HFFc6 (cell line): ENCODE measurements at regions not wholly inside any gene's neighbourhood (a gene's known extent, or its start where the extent isn't known, plus 50 kb on each side); places are given as distances from the start of the nearest gene placed in this dataset.

Source experiments
- DNase-seq: peaks from one replicate; pipeline ENCODE4 v3.0.0-alpha.2; 2018
- H3K27ac Mint-ChIP-seq: 2 replicates; pipeline ENCODE4 v1.8.0; 2020; ENCODE audit warnings: mild to moderate bottlenecking, mixed read lengths
- H3K27me3 Mint-ChIP-seq: 2 replicates; pipeline ENCODE4 v1.8.0; 2021; ENCODE audit warnings: mild to moderate bottlenecking, moderate library complexity, mixed read lengths; ENCODE audit not compliant: insufficient read depth
- H3K36me3 Mint-ChIP-seq: 2 replicates; pipeline ENCODE4 v1.8.0; 2021; ENCODE audit warnings: low read depth, mixed read lengths
- H3K4me1 Mint-ChIP-seq: 2 replicates; pipeline ENCODE4 v1.8.0; 2020; ENCODE audit warnings: low read depth, mixed read lengths
- H3K4me3 Mint-ChIP-seq: 2 replicates; pipeline ENCODE4 v1.8.0; 2020; ENCODE audit warnings: mild to moderate bottlenecking, moderate library complexity, mixed read lengths
- H3K9me3 Mint-ChIP-seq: 2 replicates; pipeline ENCODE4 v1.8.0; 2020; ENCODE audit warnings: mild to moderate bottlenecking, mixed read lengths
- TF ChIP-seq, protein P1 (sequence below): fragments of 200-600 bp; sonication (generic); IDR thresholded peaks from 2 replicates; pipeline ENCODE4 v1.5.0; 2021; ENCODE audit warnings: antibody characterized with exemption, mild to moderate bottlenecking

DNA sequence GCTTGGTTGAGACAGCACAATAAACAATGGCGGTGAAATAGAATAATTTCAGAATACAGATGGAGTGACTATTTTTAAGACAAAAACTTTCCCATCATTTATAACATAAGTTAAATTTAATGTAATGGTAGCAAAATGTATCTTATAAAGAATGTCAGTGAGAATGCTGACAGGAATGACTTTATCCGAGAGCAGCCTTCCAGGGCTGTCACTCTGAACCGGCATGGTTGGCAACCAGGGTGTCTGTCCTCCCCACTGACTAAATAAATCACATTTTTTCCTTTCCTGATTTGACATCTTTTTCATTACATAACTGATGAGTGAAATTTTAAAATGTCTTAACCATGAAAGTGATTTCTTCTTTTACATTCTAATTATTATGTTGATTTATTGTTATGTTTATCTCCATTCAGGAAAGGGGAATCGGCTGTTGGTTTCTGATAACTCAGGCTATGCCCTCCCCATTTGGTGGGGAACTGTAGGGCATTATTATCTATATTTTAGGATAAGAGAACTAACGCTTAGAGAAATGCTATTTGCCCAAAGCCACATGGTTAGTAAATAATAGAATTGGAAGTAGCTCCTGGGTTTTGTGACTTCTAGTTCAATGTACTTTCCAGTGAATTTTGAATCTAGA lies 109.2 kb upstream of the OGFRL1 start:
- DNase-seq: no peak
- no peaks in the 10 kb centered on the region for H3K27me3 Mint-ChIP-seq

DNA sequence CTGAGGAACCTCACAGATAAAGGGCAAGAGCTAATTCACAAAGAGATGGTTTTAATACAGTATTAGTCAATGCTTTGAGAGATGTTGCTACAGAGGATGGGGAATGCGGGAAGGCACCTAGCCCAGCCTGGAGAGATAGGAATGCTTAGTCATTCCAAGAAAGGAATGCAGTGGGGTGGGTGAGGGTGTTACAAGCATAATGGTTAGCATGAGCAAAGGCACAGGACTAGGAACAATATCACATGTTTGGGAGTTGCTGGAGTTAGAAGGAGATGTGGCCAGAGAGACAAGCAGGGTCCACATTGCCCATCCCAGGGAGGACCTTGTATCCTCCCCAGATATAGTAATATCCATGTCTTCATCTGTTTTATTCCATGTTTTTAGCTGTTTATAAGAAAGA lies 107.0 kb upstream of the OGFRL1 start:
- Mint-ChIP-seq H3K9me3 (peaks cover 5% of the 10 kb centered on the region), H3K4me1 (peaks cover 25% of the 10 kb centered on the region), H3K4me3 (peak overlapping the region; percentile 24), H3K36me3 (peaks cover 8% of the 10 kb centered on the region; the same call in 1 of the 2 replicates), H3K27me3 (no peaks in the 10 kb centered on the region), H3K27ac (peak overlapping the region; percentile 47)
- DNase-seq: peak; percentile 77
- TF ChIP-seq, protein P1, sequence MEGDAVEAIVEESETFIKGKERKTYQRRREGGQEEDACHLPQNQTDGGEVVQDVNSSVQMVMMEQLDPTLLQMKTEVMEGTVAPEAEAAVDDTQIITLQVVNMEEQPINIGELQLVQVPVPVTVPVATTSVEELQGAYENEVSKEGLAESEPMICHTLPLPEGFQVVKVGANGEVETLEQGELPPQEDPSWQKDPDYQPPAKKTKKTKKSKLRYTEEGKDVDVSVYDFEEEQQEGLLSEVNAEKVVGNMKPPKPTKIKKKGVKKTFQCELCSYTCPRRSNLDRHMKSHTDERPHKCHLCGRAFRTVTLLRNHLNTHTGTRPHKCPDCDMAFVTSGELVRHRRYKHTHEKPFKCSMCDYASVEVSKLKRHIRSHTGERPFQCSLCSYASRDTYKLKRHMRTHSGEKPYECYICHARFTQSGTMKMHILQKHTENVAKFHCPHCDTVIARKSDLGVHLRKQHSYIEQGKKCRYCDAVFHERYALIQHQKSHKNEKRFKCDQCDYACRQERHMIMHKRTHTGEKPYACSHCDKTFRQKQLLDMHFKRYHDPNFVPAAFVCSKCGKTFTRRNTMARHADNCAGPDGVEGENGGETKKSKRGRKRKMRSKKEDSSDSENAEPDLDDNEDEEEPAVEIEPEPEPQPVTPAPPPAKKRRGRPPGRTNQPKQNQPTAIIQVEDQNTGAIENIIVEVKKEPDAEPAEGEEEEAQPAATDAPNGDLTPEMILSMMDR: no peak

More for the DNA sequence above, 109.2 kb upstream of the OGFRL1 start:
- TF ChIP-seq, protein P1: no peak
- no peak overlapping the region for H3K4me3 Mint-ChIP-seq
- H3K4me1 Mint-ChIP-seq: peaks cover 25% of the 10 kb centered on the region
- H3K36me3 Mint-ChIP-seq: peaks cover 8% of the 10 kb centered on the region; the same call in 1 of the 2 replicates
- no peak overlapping the region for H3K27ac Mint-ChIP-seq
- H3K9me3 Mint-ChIP-seq: peaks cover 5% of the 10 kb centered on the region

DNA sequence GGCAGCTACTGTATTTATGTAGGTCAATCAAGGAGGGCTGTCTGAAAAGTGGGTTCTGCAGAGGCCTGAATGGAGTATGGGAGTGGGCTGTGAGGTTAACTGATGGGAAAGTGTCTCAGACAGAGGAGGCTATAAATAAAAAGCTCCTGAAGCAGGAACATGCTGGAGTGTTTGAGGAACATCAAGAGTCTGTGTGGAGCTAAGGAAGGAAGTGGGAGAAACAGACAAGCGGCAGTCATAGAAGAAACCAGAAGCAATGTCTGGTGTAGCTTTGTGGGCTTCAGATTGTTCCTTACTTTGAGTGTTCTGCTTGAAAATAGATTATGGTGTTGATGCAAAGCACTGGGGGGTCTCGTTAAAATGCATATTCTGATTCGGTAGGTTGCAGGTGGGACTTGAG lies 101.5 kb upstream of the OGFRL1 start:
- peaks cover 23% of the 10 kb centered on the region for H3K4me1 Mint-ChIP-seq
- H3K27me3 Mint-ChIP-seq: peaks cover 3% of the 10 kb centered on the region; the same call in 1 of the 2 replicates
- TF ChIP-seq, protein P1: no peak
- H3K36me3 Mint-ChIP-seq: peaks cover 8% of the 10 kb centered on the region; the same call in 1 of the 2 replicates
- H3K4me3 Mint-ChIP-seq: no peak overlapping the region
- peaks cover 5% of the 10 kb centered on the region for H3K9me3 Mint-ChIP-seq
- DNase-seq: no peak
- H3K27ac Mint-ChIP-seq: no peak overlapping the region

DNA sequence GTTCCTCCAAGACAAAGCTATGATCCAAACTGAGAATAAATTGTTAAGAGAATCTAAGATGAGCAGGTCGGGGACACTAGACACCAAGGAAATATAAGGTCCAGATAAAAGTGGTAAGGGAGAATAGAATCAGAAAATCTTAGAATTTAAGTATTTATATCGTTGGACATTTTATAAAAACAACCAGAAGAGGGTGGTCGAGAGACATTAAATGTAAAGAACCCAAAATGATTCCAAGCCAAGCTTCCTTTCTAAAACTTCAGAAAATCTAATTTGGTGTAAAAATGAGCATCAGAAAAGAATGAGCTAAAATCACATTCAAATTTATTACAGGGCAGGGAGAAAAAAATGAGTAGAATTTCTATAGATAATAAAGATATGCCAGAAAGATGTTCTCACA lies 97.8 kb upstream of the OGFRL1 start:
- TF ChIP-seq, protein P1: peak; percentile 81
- Mint-ChIP-seq H3K27ac (no peak overlapping the region), H3K27me3 (peaks cover 3% of the 10 kb centered on the region; the same call in 1 of the 2 replicates), H3K36me3 (no peaks in the 10 kb centered on the region), H3K4me3 (no peak overlapping the region), H3K9me3 (no peaks in the 10 kb centered on the region), H3K4me1 (peaks cover 43% of the 10 kb centered on the region)
- peak; percentile 34 for DNase-seq

DNA sequence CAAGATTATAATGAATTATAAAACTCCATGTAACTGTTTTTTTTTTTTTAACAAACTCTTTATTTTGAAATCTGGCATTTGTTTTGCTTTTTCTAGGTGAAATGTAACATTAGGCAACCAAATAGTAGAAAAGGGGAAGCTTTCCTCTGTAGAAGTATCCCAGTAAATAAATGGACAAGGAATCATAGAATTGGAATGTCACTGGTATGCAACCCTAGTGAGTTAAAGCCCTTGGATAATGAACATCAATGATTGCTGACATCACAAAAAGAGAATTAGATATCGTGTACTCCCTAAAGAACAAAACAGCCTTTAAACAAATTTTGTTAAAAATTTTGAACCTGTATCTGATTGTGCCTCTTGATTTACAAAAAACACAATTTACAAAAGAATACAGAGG lies 93.9 kb upstream of the OGFRL1 start:
- DNase-seq: peak; percentile 64
- TF ChIP-seq, protein P1: no peak
- Mint-ChIP-seq H3K27me3 (no peaks in the 10 kb centered on the region), H3K4me3 (peak overlapping the region; percentile 47; the same call in 1 of the 2 replicates), H3K36me3 (no peaks in the 10 kb centered on the region), H3K27ac (peak overlapping the region; percentile 13; the same call in 1 of the 2 replicates), H3K9me3 (no peaks in the 10 kb centered on the region), H3K4me1 (peaks cover 77% of the 10 kb centered on the region)
